NCI-H1694 treated with DMSO at 0.1 percent for 48 hours (cell line): ENCODE measurements at regions not wholly inside any gene's neighbourhood (a gene's known extent, or its start where the extent isn't known, plus 50 kb on each side); places are given as distances from the start of the nearest gene placed in this dataset.
"Not testable (repeated sequence)": the region's sequence is repeated elsewhere in the genome, so short reads cannot be mapped to it uniquely, and the experiment has no call there.

ENCODE experiments used
- DNase-seq: peaks from one replicate; lab custom pipeline; 2025; lab: John Stamatoyannopoulos, UW

- no peak for DNase-seq
These were observed 232.5 kb downstream of the SKIDA1 start for GRCh38 chr10:21292763-21293517.

GRCh38 chr10:21290499-21291160 is 234.9 kb downstream of the SKIDA1 start:
- DNase-seq, result no peak

- DNase-seq, result no peak
These were observed 235.5 kb downstream of the SKIDA1 start for GRCh38 chr10:21289961-21290360.

GRCh38 chr10:21289271-21289670 is 236.2 kb downstream of the SKIDA1 start:
- no peak for DNase-seq

GRCh38 chr10:21285742-21286331 is 239.6 kb downstream of the SKIDA1 start:
- no peak for DNase-seq

- no peak for DNase-seq
These were observed 240.3 kb downstream of the SKIDA1 start for GRCh38 chr10:21285207-21285606.

GRCh38 chr10:21284301-21284700 is 241.2 kb downstream of the SKIDA1 start:
- no peak for DNase-seq

- DNase-seq, result not testable (repeated sequence)
These were observed 242.4 kb downstream of the SKIDA1 start for GRCh38 chr10:21283053-21283452.

GRCh38 chr10:21281765-21282484 is 243.6 kb downstream of the SKIDA1 start:
- DNase-seq, result no peak

GRCh38 chr10:21280971-21281572 is 244.4 kb downstream of the SKIDA1 start:
- no peak for DNase-seq

GRCh38 chr10:21280037-21280436 is 245.4 kb downstream of the SKIDA1 start:
- DNase-seq, result no peak

- no peak for DNase-seq
These were observed 246.3 kb downstream of the SKIDA1 start for GRCh38 chr10:21279217-21279575.

- no peak for DNase-seq
These were observed 246.8 kb downstream of the SKIDA1 start for GRCh38 chr10:21278491-21279216.

- no peak for DNase-seq
These were observed 252.0 kb downstream of the SKIDA1 start for GRCh38 chr10:21273400-21273968.

GRCh38 chr10:21272643-21273399 is 252.7 kb downstream of the SKIDA1 start:
- no peak for DNase-seq

GRCh38 chr10:21270976-21271375 is 254.5 kb downstream of the SKIDA1 start:
- no peak for DNase-seq

- no peak for DNase-seq
These were observed 256.2 kb downstream of the SKIDA1 start for GRCh38 chr10:21269289-21269688.

- DNase-seq, result no peak
These were observed 259.9 kb downstream of the SKIDA1 start for GRCh38 chr10:21265622-21266021.

GRCh38 chr10:21264271-21264670 is 261.2 kb downstream of the SKIDA1 start:
- DNase-seq, result no peak

GRCh38 chr10:21263839-21264238 is 261.6 kb downstream of the SKIDA1 start:
- DNase-seq, result no peak
